ENCODE measurements at regions not wholly inside any gene's neighbourhood (a gene's known extent, or its start where the extent isn't known, plus 50 kb on each side); places are given as distances from the start of the nearest gene placed in this dataset.

DNA sequence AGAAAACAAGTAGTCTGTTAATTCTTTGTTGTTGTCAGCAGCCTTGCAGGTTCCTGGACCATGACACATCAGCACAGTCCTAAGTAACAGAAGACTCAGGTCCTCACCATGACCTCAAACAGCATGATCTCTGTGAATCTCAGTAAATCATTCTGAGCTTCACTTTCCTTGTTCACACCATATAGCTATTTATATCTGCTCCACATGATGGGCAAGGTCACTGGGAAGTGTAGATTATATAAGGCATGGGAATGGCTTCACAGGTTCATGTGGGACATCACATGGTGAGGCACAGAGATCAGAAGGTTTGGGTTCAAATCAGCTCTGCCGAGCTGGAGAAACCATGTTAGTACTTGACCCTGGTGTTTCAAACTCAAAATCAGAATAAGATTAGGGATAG lies 245.4 kb upstream of the SPTLC3 start:
- TF ChIP-seq POLR2A (IDR thresholded peaks at IDR 0.05; ENCODE audit: low read length): no peak
- TF ChIP-seq GATA1 (IDR thresholded peaks at IDR 0.05; ENCODE audit: low read depth, low read length): no peak
